GM23338 (cell line): ENCODE measurements at regions not wholly inside any gene's neighbourhood (a gene's known extent, or its start where the extent isn't known, plus 50 kb on each side); places are given as distances from the start of the nearest gene placed in this dataset.

Source experiments
- POLR2AphosphoS5 ChIP-seq: IDR thresholded peaks from 2 replicates; pipeline ENCODE4 v1.6.1; 2016; ENCODE audit warnings: antibody characterized with exemption, low read depth
- TF ChIP-seq, protein P1 (sequence below), 2 experiments: fragments of 200-600 bp in 1 of 2; sonication (generic) in 1 of 2; conservative IDR thresholded peaks; 2 replicates each; pipeline versions ENCODE4 v1.5.1 to v1.6.1; 2016 to 2017; ENCODE audit warnings: antibody characterized with exemption in 2 of 2, low read depth in 2 of 2, mild to moderate bottlenecking in 2 of 2, moderate library complexity in 1 of 2

DNA sequence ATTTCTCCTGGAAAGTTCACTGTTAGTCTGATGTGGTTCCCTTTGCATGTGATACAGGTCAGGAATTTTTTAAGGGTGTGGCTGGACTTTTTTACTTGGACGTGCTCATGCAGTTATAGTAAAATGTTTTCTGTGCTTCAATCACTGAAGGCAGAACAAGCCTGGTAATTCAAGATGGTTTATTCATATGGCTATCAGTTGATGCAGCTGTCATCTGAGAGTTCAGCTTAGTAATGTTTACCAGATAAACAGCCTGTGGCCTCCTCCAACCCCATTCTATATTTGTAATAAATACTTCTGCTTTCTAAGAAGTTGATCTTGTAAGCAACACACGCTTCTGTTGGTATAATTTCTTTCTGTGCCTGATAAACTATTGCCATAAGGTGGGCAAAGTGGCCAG, 2105.9 kb downstream of the ARAP2 start:
- TF ChIP-seq, protein P1, sequence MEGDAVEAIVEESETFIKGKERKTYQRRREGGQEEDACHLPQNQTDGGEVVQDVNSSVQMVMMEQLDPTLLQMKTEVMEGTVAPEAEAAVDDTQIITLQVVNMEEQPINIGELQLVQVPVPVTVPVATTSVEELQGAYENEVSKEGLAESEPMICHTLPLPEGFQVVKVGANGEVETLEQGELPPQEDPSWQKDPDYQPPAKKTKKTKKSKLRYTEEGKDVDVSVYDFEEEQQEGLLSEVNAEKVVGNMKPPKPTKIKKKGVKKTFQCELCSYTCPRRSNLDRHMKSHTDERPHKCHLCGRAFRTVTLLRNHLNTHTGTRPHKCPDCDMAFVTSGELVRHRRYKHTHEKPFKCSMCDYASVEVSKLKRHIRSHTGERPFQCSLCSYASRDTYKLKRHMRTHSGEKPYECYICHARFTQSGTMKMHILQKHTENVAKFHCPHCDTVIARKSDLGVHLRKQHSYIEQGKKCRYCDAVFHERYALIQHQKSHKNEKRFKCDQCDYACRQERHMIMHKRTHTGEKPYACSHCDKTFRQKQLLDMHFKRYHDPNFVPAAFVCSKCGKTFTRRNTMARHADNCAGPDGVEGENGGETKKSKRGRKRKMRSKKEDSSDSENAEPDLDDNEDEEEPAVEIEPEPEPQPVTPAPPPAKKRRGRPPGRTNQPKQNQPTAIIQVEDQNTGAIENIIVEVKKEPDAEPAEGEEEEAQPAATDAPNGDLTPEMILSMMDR (conservative IDR thresholded peaks at IDR 0.05; ENCODE audit: low read depth in 2 of 2), result no peak
- TF ChIP-seq POLR2AphosphoS5, result no peak
